Testis (tissue), 2 donors: ENCODE measurements at regions not wholly inside any gene's neighbourhood (a gene's known extent, or its start where the extent isn't known, plus 50 kb on each side); places are given as distances from the start of the nearest gene placed in this dataset.

ENCODE experiments used
- CTCF ChIP-seq, 3 experiments: fragments of 450-650 bp in 2 of 3; fragments of 200-600 bp in 1 of 3; sonication (generic) in 1 of 3; IDR thresholded peaks; one replicate each; pipeline ENCODE4 v1.5.1; 2016 to 2019; ENCODE audit warnings: antibody characterized with exemption in 3 of 3, mild to moderate bottlenecking in 2 of 3, moderate library complexity in 1 of 3
- POLR2A ChIP-seq: fragments of 450-650 bp; IDR thresholded peaks from one replicate; pipeline ENCODE4 v1.6.1; 2017; ENCODE audit warnings: antibody characterized with exemption, mild to moderate bottlenecking, moderate library complexity

DNA sequence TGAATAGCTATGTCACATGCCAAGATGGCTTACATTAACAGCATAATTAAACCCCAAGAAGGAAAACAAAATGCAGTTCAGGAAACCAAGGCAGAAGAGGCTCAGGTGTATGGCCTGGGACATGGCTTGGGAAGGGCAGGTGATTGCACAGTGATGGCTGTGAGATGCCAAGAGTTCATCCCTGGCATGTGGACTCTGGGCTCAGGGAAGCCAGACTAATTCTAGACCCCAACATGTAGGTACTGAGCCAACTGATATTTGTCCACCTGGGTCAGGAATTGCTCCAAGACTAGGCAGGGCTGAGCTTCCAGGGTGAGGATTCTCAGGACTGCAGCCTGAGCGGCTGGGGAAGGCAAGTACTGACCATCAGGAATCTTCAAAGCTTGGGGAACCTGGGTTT is 218.4 kb upstream of the PIK3R1 start:
- no peak for TF ChIP-seq CTCF (IDR thresholded peaks at IDR 0.05)
- TF ChIP-seq POLR2A, result no peak
